ENCODE measurements at regions not wholly inside any gene's neighbourhood (a gene's known extent, or its start where the extent isn't known, plus 50 kb on each side); places are given as distances from the start of the nearest gene placed in this dataset.

- no peaks in the 10 kb centered on the region for H3K36me3 ChIP-seq (ENCODE audit: control insufficient read depth, insufficient read depth, low read length)
- H3K27me3 ChIP-seq (ENCODE audit: control insufficient read depth, insufficient read depth, low read length), result no peaks in the 10 kb centered on the region
- no peak for DNase-seq
- H3K27ac ChIP-seq (ENCODE audit: low read length), result no peak overlapping the region
- no peak overlapping the region for H3K4me3 ChIP-seq (ENCODE audit: low read length)
- H3K9me3 ChIP-seq (replicated peaks; ENCODE audit: control insufficient read depth, low read depth, low read length), result peaks cover 4% of the 10 kb centered on the region
- no peaks in the 10 kb centered on the region for H3K4me1 ChIP-seq (ENCODE audit: control insufficient read depth, insufficient read depth, low read length)
- no CpG with 5 or more reads among the region's 1 CpG for WGBS (ENCODE audit: insufficient coverage)
Measured at GRCh38 chr10:57169597-57169996, 808.5 kb upstream of the ZWINT start.

GRCh38 chr10:57168611-57169240 lies 807.7 kb upstream of the ZWINT start:
- peaks cover 4% of the 10 kb centered on the region for H3K9me3 ChIP-seq (replicated peaks; ENCODE audit: control insufficient read depth, low read depth, low read length)
- H3K4me3 ChIP-seq (ENCODE audit: low read length), result no peak overlapping the region
- DNase-seq, result peak; percentile 26
- no peaks in the 10 kb centered on the region for H3K4me1 ChIP-seq (ENCODE audit: control insufficient read depth, insufficient read depth, low read length)
- no peaks in the 10 kb centered on the region for H3K27me3 ChIP-seq (ENCODE audit: control insufficient read depth, insufficient read depth, low read length)
- H3K27ac ChIP-seq (ENCODE audit: low read length), result no peak overlapping the region
- no peaks in the 10 kb centered on the region for H3K36me3 ChIP-seq (ENCODE audit: control insufficient read depth, insufficient read depth, low read length)
- no CpG with 5 or more reads among the region's 4 CpGs for WGBS (ENCODE audit: insufficient coverage)

- 83% methylated on average over 1 of the region's 2 CpGs for WGBS (ENCODE audit: insufficient coverage)
- H3K27me3 ChIP-seq (ENCODE audit: control insufficient read depth, insufficient read depth, low read length), result no peaks in the 10 kb centered on the region
- no peaks in the 10 kb centered on the region for H3K4me1 ChIP-seq (ENCODE audit: control insufficient read depth, insufficient read depth, low read length)
- H3K9me3 ChIP-seq (replicated peaks; ENCODE audit: control insufficient read depth, low read depth, low read length), result peaks cover 4% of the 10 kb centered on the region
- H3K27ac ChIP-seq (ENCODE audit: low read length), result no peak overlapping the region
- H3K36me3 ChIP-seq (ENCODE audit: control insufficient read depth, insufficient read depth, low read length), result no peaks in the 10 kb centered on the region
- DNase-seq, result no peak
- H3K4me3 ChIP-seq (ENCODE audit: low read length), result no peak overlapping the region
Measured at GRCh38 chr10:57165671-57166070, 804.6 kb upstream of the ZWINT start.

- H3K4me3 ChIP-seq (ENCODE audit: low read length), result no peak overlapping the region
- H3K27ac ChIP-seq (ENCODE audit: low read length), result no peak overlapping the region
- no peaks in the 10 kb centered on the region for H3K4me1 ChIP-seq (ENCODE audit: control insufficient read depth, insufficient read depth, low read length)
- no peaks in the 10 kb centered on the region for H3K27me3 ChIP-seq (ENCODE audit: control insufficient read depth, insufficient read depth, low read length)
- peaks cover 4% of the 10 kb centered on the region for H3K9me3 ChIP-seq (replicated peaks; ENCODE audit: control insufficient read depth, low read depth, low read length)
- no peaks in the 10 kb centered on the region for H3K36me3 ChIP-seq (ENCODE audit: control insufficient read depth, insufficient read depth, low read length)
- WGBS (ENCODE audit: insufficient coverage), result no CpG with 5 or more reads among the region's 4 CpGs
- no peak for DNase-seq
Measured at GRCh38 chr10:57162231-57162630, 801.2 kb upstream of the ZWINT start.

GRCh38 chr10:57161157-57161556 lies 800.1 kb upstream of the ZWINT start:
- H3K4me3 ChIP-seq (ENCODE audit: low read length), result no peak overlapping the region
- DNase-seq, result no peak
- H3K27me3 ChIP-seq (ENCODE audit: control insufficient read depth, insufficient read depth, low read length), result no peaks in the 10 kb centered on the region
- no CpG with 5 or more reads among the region's 1 CpG for WGBS (ENCODE audit: insufficient coverage)
- no peaks in the 10 kb centered on the region for H3K4me1 ChIP-seq (ENCODE audit: control insufficient read depth, insufficient read depth, low read length)
- H3K27ac ChIP-seq (ENCODE audit: low read length), result no peak overlapping the region
- H3K9me3 ChIP-seq (replicated peaks; ENCODE audit: control insufficient read depth, low read depth, low read length), result peaks cover 4% of the 10 kb centered on the region
- H3K36me3 ChIP-seq (ENCODE audit: control insufficient read depth, insufficient read depth, low read length), result no peaks in the 10 kb centered on the region

- Histone ChIP-seq H3K27ac (ENCODE audit: low read length) (no peak overlapping the region), H3K4me3 (ENCODE audit: low read length) (no peak overlapping the region)
Measured at GRCh38 chr10:57145548-57145947, 784.5 kb upstream of the ZWINT start.

GRCh38 chr10:57142925-57143576 lies 782.0 kb upstream of the ZWINT start:
- H3K27me3 ChIP-seq (ENCODE audit: control insufficient read depth, insufficient read depth, low read length), result no peaks in the 10 kb centered on the region
- no peaks in the 10 kb centered on the region for H3K4me1 ChIP-seq (ENCODE audit: control insufficient read depth, insufficient read depth, low read length)
- no peak overlapping the region for H3K4me3 ChIP-seq (ENCODE audit: low read length)
- H3K9me3 ChIP-seq (replicated peaks; ENCODE audit: control insufficient read depth, low read depth, low read length), result peaks cover 3% of the 10 kb centered on the region
- H3K36me3 ChIP-seq (ENCODE audit: control insufficient read depth, insufficient read depth, low read length), result no peaks in the 10 kb centered on the region
- no peak overlapping the region for H3K27ac ChIP-seq (ENCODE audit: low read length)
- DNase-seq, result no peak
- whole genome bisulfite sequencing (ENCODE audit: insufficient coverage), result 21% methylated on average over 2 of the region's 7 CpGs

More at GRCh38 chr10:57145548-57145947, 784.5 kb upstream of the ZWINT start:
- DNase-seq, result no peak
- Histone ChIP-seq H3K4me1 (ENCODE audit: control insufficient read depth, insufficient read depth, low read length) (no peaks in the 10 kb centered on the region), H3K27me3 (ENCODE audit: control insufficient read depth, insufficient read depth, low read length) (no peaks in the 10 kb centered on the region), H3K36me3 (ENCODE audit: control insufficient read depth, insufficient read depth, low read length) (no peaks in the 10 kb centered on the region), H3K9me3 (replicated peaks; ENCODE audit: control insufficient read depth, low read depth, low read length) (no peaks in the 10 kb centered on the region)

GRCh38 chr10:57141708-57142107 lies 780.6 kb upstream of the ZWINT start:
- WGBS (ENCODE audit: insufficient coverage), result no CpG with 5 or more reads among the region's 1 CpG
- no peaks in the 10 kb centered on the region for H3K4me1 ChIP-seq (ENCODE audit: control insufficient read depth, insufficient read depth, low read length)
- H3K27ac ChIP-seq (ENCODE audit: low read length), result no peak overlapping the region
- H3K36me3 ChIP-seq (ENCODE audit: control insufficient read depth, insufficient read depth, low read length), result no peaks in the 10 kb centered on the region
- H3K4me3 ChIP-seq (ENCODE audit: low read length), result no peak overlapping the region
- peaks cover 10% of the 10 kb centered on the region for H3K9me3 ChIP-seq (replicated peaks; ENCODE audit: control insufficient read depth, low read depth, low read length)
- no peak for DNase-seq
- H3K27me3 ChIP-seq (ENCODE audit: control insufficient read depth, insufficient read depth, low read length), result no peaks in the 10 kb centered on the region

GRCh38 chr10:57119684-57120083 lies 758.6 kb upstream of the ZWINT start:
- Histone ChIP-seq H3K4me1 (ENCODE audit: control insufficient read depth, insufficient read depth, low read length) (no peaks in the 10 kb centered on the region), H3K36me3 (ENCODE audit: control insufficient read depth, insufficient read depth, low read length) (no peaks in the 10 kb centered on the region), H3K9me3 (replicated peaks; ENCODE audit: control insufficient read depth, low read depth, low read length) (peaks cover 4% of the 10 kb centered on the region), H3K27me3 (ENCODE audit: control insufficient read depth, insufficient read depth, low read length) (no peaks in the 10 kb centered on the region), H3K27ac (ENCODE audit: low read length) (no peak overlapping the region), H3K4me3 (ENCODE audit: low read length) (no peak overlapping the region)
- DNase-seq, result no peak
- 40% methylated on average over 1 of the region's 1 CpG for WGBS (ENCODE audit: insufficient coverage)

GRCh38 chr10:57113545-57113944 lies 752.5 kb upstream of the ZWINT start:
- Histone ChIP-seq H3K27me3 (ENCODE audit: control insufficient read depth, insufficient read depth, low read length) (no peaks in the 10 kb centered on the region), H3K9me3 (replicated peaks; ENCODE audit: control insufficient read depth, low read depth, low read length) (no peaks in the 10 kb centered on the region), H3K36me3 (ENCODE audit: control insufficient read depth, insufficient read depth, low read length) (no peaks in the 10 kb centered on the region), H3K4me1 (ENCODE audit: control insufficient read depth, insufficient read depth, low read length) (no peaks in the 10 kb centered on the region), H3K27ac (ENCODE audit: low read length) (no peak overlapping the region), H3K4me3 (ENCODE audit: low read length) (no peak overlapping the region)
- DNase-seq, result no peak
- no CpG with 5 or more reads among the region's 2 CpGs for WGBS (ENCODE audit: insufficient coverage)

Data from muscle of leg (tissue), 3 donors.